Femur (tissue), 1 donor: ENCODE measurements at regions not wholly inside any gene's neighbourhood (a gene's known extent, or its start where the extent isn't known, plus 50 kb on each side); places are given as distances from the start of the nearest gene placed in this dataset.
"Not testable (repeated sequence)": the region's sequence is repeated elsewhere in the genome, so short reads cannot be mapped to it uniquely, and the experiment has no call there.

Source experiments
- DNase-seq: peaks from one replicate; pipeline ENCODE4 v3.0.0-alpha.2; 2017

DNA sequence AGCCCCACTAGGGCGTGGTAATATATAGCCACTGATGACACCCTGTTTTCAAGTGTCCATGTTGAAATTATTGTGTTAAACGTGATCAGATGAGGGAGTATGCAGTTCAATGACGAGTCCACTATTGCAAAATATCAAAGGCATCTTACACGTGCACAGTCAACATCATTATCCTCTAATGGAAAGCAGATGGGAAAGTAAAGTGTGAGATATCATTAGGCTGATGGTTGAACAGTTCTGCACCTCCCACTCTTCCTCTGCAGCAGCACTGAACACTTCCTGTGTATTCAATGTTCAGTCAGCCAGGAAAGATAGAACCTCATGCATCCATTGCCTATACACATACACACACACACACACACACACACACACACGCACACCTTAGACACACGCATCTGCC, 431.8 kb upstream of the CCDC54 start:
- no peak for DNase-seq

DNA sequence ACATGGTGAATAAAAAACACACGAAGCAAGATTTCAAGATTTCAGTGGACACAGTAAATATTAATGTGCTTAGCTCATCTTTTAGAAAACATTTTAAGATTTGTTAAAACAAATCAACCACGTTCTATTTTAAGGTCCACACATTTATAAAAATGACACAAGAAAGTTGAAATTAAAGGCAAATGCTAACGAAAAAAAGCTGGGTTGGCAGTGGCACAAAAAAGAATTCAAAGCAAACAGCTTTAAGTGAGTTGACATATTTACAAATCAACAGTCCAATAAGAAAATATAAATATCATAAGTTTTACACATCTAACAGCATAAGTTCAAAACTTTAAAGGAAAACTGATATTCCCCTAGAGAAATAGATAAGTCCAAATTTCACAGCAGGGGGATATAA, 430.4 kb upstream of the CCDC54 start:
- no peak for DNase-seq

DNA sequence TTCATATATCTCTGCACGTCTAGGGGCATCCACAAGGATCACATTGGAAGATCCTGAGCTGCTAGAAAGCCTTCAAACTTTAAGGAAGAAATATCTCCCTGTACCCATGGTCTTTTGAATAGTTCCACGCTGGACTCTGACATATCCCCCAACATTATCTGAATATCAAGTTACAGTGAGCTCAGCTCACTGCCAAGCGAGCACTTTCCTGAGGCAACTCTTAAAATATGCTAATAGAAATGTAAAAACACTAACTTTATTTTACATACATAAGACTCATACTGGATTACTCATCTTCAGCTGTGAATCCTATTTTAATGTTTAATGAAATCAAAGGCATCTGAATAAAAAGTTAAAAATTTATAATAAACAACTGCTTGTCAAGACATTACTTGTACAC, 420.2 kb upstream of the CCDC54 start:
- DNase-seq, result no peak

DNA sequence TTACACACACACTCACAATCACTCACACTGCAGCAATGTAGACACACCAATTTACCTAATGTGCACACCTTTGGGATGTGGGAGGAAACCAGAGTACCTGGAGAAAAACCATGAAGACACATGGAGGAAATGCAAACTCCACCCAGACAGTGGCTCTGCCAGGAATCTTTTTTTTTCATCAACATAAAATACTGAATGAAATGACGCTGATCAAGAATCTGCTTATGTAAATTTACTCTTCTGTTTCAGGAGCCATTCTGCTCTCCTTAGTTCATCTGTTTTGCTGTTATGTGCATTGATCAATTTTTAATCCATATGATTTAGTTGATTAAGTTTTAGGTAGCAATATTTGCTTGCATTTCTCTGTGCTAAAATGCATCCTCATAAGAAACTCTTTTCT, 414.2 kb upstream of the CCDC54 start:
- DNase-seq, result no peak

DNA sequence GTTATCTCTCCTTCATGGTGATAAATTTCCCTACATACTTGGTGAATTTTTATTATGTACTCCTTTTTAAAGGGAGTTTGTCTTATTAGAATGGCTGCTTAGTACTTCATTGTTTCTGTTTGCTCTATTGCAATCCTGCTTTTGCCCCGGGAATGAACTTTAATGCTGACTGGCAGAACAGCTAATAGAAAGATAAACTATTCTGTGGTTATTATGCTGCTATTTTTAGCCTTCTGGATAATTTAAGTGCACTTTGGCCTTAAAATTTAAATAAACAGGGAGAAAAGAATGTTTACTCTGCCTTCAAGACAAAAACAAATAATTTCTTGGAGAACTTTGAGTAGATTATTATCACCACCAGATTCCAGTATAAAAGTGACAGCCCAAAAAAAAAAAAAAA, 413.8 kb upstream of the CCDC54 start:
- DNase-seq, result no peak

DNA sequence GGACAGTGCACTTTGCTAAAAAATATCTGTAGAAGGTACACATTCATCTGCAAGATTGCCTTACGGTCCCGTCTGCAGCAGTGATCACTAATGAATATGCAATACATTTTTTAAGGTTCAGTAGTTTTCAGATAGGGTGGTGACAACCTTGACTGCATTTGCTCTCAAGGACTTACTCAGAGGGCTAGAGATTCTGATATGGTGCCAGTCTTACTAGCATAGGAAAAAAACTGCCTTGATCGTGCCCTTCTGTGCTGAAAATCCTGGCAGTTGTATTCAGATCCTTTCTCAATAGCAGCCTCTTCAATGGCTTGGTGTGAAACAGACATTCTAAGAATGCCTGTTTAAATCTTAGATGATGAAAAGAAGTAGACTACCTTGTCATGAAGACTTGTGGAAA, 411.9 kb upstream of the CCDC54 start:
- DNase-seq, result no peak

DNA sequence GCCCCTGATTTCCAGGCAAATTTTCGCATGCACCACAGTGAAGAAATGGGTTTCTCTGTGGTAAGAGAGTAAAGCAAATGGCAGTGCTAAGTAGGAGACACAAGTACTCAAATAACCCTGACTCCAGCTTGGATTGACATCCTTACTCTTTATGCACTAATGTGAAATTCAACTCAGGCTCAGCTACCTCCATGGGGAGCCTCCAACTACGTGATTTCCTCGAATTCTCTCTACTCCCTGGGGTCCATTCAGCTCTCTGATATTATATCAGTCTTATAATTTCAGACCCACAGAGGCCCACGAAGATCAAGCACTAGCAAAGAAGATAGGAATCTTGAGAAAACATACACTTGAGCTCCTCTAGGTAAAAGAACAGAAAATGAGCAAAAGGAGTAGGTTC, 407.6 kb upstream of the CCDC54 start:
- no peak for DNase-seq

DNA sequence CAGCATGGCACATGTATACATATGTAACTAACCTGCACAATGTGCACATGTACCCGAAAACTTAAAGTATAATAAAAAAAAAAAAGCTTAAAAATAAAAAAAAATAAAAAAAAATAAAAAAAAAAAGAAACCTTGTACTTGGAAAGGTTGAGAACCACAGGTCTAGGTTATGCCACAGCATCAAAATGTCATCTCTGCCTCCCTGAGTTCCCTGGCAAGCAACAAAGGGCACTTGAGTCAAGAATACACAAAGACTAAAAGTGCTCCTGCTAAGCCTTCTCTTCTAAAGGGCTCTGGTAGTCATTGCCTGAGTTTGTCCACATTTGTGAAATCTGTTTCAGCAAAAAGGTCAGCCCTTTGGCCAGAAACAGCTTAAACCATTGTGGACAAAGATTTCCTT, 395.8 kb upstream of the CCDC54 start:
- DNase-seq, result no peak

DNA sequence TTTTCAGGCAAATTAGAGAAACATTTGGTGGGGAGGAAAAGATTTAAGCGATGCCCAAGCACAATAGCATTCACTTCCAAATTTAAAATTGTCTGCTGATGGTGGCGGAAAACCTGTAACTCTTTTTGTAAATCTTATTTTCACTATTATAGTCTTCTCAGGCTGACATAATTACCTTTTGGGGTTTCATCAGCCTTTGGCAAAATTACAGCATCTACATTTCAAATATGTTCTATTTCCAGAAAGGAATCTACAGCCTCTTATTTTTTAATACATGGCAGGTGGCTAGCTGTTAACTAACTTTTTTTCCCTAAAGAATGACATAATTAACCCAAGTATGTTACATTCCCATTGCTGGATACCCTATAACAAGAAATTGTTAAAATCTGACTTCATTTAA, 391.5 kb upstream of the CCDC54 start:
- no peak for DNase-seq

DNA sequence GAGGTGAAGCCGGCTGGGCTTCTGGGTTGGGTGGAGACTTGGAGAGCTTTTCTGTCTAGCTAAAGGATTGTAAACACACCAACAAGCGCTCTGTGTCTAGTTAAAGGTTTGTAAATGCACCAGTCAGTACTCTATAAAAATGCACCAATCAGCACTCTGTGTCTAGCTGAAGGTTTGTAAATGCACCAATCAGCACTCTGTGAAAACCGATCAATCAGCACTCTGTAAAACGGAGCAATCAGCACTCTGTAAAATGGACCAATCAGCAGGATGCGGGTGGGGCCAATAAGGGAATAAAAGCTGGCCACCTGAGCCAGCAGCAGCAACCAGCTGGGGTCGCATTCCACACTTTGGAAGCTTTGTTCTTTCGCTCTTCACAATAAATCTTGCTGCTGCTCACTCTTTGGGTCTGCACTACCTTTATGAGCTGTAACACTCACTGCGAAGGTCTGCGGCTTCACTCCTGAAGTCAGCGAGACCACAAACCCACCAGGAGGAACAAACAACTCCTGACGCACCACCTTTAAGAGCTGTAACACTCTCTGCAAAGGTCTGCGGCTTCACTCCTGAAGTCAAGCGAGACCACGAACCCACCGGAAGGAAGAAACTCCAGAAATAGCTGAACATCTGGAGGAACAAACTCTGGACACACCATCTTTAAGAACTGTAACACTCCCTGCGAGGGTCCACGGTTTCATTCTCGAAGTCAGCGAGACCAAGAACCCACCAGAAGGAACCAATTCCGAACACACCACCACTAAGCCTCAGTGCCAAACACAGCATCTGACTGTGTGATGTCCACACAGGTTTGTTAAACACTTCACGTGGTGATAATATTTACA, 378.2 kb upstream of the CCDC54 start:
- DNase-seq, result not testable (repeated sequence)

DNA sequence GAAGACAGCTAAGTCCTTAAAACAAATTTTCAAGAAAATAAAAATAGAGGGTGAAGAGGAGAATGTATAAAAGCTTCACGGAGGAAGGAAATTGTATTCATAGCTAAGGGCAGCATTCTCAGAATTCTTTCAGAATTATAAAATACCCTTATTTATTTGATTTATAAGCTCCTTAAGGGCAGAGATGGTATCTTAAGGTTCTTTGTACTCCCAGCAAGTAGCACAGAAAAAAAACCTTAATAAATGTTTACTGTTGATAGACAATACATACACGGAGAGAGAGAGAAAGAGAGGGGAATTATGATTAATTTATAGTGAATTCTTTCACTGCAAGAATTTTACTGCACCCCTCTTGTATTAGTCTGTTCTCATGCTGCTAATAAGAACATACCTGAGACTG, 375.6 kb upstream of the CCDC54 start:
- DNase-seq, result no peak

DNA sequence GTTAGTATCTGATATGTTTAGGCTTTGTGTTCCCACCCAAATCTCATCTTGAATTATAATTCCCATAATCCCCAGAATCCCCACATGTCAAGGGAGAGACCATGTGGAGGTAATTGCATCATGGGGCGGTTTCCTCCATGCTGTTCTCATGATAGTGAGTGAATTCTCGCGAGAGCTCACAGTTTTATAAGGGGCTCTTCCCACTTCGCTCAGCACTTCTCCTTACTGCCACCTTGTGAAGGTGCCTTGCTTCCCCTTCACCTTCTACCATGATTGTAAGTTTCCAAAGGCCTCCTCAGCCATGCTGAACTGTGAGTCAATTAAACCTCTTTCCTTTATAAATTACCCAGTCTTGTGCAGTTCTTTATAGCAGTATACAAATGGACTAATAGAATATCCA, 371.9 kb upstream of the CCDC54 start:
- not testable (repeated sequence) for DNase-seq

DNA sequence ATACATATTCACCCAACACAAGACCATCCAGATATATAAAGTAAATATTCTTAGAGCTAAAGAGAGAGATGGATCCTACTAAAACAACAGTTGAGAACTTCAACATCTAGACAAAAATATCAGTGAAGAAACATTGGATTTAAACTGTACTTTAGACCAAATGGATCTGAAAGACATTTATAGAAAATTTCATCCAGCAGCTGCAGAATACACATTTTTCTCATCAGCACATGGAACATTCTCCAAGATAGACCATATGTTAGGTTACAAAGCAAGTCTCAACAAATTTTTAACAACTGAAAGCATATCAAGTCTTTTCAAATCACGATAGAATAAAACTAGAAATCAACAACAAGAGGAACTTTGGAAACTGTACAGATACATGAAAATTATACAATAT, 369.0 kb upstream of the CCDC54 start:
- DNase-seq, result no peak

DNA sequence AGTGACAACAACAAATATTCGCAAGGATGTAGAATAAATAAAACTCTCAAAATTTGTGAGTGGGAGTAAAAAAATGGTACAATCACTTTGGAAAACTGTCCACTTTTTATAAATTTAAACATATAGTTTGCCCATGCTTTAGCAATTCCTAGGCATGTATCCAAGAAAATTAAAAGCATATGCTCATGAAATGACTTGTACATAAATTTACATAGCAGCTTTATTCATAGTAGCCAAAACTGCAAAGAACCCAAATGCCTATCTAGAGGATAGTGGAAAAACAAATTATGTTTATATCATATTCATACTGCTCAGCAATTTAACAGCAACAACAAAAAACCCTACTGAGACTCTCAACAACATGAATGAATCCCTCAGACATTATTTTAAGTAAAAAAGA, 363.6 kb upstream of the CCDC54 start:
- DNase-seq, result no peak

DNA sequence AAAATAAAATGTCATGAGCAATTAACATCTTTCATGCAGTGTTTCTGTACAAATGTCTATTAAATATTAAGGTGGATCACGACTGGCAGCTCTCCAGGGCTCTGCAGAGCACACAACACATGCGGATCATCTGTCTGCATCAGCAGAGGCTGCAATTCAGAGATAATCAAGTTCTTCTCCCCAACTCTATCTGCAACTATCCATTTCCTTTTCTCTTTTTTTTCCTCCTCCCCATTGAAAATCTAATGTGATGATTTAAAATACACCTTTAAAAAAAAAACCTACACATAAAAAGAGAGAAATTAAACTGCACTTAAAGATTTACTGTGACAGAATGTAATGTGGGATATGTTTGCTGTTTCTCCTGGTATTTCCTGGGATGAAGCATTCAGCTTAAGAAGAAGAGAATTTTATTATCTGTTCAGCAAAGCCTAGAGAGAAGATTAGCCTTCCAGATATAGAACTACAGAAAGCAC, 352.6 kb upstream of the CCDC54 start:
- DNase-seq, result no peak

DNA sequence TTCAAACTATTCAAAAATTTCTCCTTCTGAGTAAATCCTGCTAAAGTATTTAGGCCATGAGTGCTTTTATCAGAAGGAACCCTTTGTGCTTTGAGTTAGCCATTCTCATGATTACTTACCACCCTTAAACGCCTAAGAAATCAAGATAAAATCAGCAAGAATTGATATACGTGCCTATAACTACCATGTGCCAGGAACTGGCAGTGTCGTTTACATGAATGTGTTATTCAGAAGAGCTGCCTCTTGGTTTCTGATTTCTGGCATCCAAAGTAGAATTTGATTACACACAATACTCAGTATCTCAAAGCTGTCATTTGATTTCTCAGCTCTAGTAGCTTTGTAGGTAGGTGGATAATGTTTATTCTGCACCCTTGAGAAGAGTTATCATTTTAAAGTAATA, 351.3 kb upstream of the CCDC54 start:
- no peak for DNase-seq

DNA sequence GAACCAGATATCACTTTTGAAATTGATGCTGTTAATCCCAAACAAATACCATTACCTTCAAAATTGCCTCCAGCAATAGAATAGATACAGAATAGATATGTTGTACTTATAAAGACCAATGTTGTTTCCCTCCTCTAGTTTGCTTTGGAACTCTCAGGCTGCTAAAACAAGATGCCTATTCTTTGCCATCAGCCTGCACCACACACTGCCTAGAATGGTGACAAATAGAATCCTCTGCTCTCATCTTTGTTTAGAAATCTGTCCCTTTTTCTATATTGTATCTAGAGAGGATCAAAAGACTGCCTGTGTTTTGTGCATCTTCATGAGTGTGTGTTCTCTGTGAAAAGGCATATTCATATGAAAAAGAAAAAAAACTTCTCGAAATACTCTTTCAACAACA, 349.2 kb upstream of the CCDC54 start:
- DNase-seq, result no peak

DNA sequence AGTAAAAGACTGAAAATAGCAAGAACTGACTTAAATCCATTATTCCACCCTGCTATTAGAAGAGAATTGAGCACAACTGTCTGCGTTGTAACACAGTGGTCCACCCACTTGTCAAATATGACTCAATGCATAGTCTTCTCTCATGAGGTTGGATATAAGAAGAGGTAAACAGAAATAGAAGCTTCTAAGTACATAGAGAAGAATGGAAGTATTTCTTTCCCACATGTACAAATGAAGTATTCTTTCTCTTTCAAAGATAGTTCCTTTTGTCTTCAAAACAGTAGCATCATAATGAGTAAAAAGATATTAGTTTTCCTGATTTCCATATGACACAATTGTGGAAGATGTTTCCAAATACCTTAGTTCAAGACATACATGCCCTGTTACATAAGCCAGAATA, 348.6 kb upstream of the CCDC54 start:
- DNase-seq, result no peak

DNA sequence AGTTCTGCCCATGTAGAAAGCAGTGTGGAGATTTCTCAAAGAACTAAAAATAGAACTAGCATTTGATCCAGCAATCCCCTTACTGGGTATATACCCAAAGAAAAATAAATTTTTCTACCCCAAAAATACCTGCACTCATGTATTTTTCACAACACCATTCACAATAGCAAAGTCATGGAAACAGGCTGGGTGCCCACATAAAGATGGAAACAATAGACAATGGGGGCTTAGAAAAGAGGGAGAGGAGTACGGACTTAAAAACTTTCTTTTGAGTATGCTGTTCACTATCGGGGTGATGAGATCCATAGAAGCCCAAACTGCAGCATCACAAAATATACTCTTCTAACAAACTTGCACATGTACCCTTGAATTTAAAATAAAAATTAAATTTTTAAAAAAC, 345.1 kb upstream of the CCDC54 start:
- no peak for DNase-seq

DNA sequence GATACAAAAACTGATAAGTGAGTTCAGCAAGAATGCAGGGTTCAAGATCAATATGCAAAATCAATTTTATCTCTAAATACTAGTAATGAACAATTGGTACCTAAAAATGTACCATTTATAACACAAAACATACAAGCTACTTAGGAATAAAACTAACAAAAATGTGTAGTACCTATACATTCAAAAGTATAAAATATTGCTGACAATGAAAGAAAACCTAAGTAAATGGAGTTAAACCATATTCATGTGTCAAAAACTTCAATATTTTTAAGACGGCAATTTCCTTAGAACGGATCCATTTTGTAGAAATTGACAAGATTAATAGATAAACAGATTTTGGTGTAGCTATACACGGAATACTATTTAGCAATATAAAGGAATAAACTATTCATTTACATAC, 343.1 kb upstream of the CCDC54 start:
- DNase-seq, result no peak

DNA sequence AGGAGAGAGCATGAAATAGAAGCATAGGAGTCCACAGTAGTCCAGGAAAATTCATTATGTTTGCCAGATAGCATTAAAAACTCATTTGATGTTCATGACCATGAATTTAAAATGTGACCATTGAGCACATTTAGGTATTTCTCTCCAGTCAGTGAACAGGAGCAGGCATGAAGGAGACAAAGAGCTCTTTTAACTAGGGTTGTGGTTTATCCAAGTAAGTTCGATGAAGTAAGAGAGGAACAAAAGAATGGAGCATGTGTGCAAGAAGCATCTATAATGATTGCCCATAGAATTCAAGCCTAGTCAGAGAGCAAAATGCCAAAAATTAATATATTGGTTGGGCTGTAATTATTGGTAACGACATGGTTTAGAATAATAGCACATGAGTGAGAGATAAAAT, 342.1 kb upstream of the CCDC54 start:
- DNase-seq, result no peak

DNA sequence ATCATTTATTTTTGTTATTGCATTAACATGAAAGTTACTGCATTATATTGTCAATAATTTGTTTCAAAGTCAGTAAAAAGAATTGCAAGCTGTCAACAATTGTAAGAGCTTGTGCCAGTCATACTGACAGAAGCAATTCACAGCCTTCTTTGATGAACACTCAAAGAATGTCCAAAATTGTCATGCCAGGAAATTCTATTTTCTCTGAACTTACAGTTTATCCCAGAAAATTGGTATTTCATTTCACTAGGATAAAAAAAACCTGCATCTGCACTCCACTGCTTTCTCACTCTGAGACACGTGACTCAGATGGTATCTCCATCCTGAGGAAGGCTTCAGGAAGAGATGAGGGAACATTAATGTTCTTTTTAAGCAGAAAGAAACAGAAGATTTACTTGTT, 332.6 kb upstream of the CCDC54 start:
- DNase-seq, result no peak

DNA sequence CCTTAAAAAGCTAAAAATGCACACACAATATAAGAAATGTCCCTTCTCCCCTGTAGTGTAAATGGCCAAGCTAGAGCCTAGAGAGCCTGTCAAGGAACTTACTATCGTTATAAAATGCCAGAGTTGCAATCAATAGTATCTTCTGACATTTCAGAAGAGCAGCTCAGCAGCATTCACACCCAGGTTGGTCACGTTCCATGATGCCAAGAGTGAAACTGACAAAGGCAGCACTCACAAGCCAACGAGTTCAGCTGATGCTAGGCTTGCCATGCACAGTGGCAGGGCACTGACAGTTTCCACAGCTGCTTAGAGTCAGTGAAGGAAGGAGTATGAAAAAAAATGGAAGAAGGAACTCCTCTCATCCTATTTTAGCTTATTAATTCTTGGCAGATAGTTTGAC, 331.4 kb upstream of the CCDC54 start:
- DNase-seq, result no peak

DNA sequence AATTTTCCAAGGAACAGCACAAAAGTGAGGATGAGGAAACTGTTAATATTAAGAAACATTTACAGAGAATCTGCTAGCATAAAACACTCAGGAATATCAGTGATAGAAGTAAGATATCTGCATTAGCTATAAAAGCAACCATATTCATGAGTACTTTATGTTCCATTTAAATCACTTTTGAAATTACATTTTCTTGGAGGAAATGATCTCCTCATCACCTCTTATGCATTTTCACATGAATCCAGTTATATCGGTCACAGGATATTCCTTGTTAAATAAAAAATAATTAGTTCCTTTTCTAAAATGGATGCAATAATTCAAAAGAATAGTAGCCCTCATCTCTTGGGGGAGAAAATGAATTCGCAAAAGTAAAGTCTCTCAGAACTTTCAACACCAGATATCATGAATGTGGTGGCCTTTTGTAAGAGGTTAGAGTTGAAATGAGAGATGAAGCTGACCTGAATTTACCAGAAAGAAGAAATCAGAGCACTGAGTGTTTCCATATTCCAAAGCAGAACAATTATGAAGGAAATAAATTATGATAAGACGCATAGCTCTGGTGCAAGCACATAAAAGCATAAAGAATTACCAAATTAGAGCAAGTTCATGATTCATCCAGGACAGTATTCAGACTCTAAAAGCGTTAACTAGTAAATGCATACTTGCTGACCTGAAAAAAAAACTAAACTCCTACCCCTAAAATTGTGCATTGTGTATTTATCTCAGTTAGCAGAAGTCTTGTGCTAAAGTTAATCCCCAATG, 321.9 kb upstream of the CCDC54 start:
- no peak for DNase-seq

DNA sequence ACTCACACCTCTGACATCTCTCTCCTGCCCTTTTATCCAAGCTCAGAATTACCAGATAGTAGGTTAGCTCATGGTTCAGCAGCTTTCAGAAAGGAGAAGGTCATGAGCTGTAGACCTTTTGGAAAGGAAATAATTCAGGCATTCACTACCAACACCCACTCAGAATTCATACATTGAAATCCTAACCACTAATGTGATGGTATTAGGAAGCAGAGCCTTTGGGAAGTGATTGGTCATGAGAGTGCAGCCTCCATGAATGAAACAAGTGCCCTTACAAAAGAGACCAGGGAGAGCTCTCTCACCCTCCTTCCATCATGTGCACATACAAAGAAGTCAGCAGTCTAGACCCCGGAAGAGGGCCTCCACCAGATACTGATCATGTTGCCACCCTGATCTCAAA, 315.8 kb upstream of the CCDC54 start:
- no peak for DNase-seq
